KMS-11 (cell line): ENCODE measurements at regions not wholly inside any gene's neighbourhood (a gene's known extent, or its start where the extent isn't known, plus 50 kb on each side); places are given as distances from the start of the nearest gene placed in this dataset.

Experiments
- H2AFZ ChIP-seq: fragments of 200-600 bp; sonication (generic); 2 replicates; pipeline ENCODE4 v1.6.1; 2016; ENCODE audit warnings: antibody characterized with exemption, mixed run types, low read depth
- H3K27ac ChIP-seq: fragments of 200-600 bp; sonication (generic); 2 replicates; pipeline ENCODE4 v1.6.1; 2016; ENCODE audit warnings: mild to moderate bottlenecking, mixed run types
- H3K27me3 ChIP-seq: fragments of 200-600 bp; sonication (generic); 2 replicates; pipeline ENCODE4 v1.6.1; 2017; ENCODE audit warnings: mild to moderate bottlenecking, low read depth, mixed run types, moderate library complexity; ENCODE audit not compliant: insufficient read depth
- H3K36me3 ChIP-seq: fragments of 200-600 bp; sonication (generic); 2 replicates; pipeline ENCODE4 v1.6.1; 2017; ENCODE audit warnings: mild to moderate bottlenecking, mixed run types; ENCODE audit not compliant: insufficient read depth
- H3K4me1 ChIP-seq: fragments of 200-600 bp; sonication (generic); 2 replicates; pipeline ENCODE4 v1.6.1; 2016; ENCODE audit warnings: mild to moderate bottlenecking, low read depth, mixed run types; ENCODE audit not compliant: poor library complexity, severe bottlenecking
- H3K4me2 ChIP-seq: fragments of 200-600 bp; sonication (generic); 2 replicates; pipeline ENCODE4 v1.7.0; 2016; ENCODE audit warnings: mild to moderate bottlenecking, mixed run types
- H3K4me3 ChIP-seq: fragments of 200-600 bp; sonication (generic); IDR thresholded peaks from 2 replicates; pipeline ENCODE4 v1.6.1; 2017; ENCODE audit warnings: low read depth, low read length, mixed read lengths; ENCODE audit not compliant: insufficient read depth
- H3K79me2 ChIP-seq: fragments of 200-600 bp; sonication (generic); 2 replicates; pipeline ENCODE4 v1.6.1; 2016; ENCODE audit warnings: low read depth, mixed run types; ENCODE audit not compliant: insufficient read depth
- H3K9ac ChIP-seq: fragments of 200-600 bp; sonication (generic); 2 replicates; pipeline ENCODE4 v1.6.1; 2016; ENCODE audit warnings: mild to moderate bottlenecking, mixed run types
- H4K20me1 ChIP-seq: fragments of 200-600 bp; sonication (generic); 2 replicates; pipeline ENCODE4 v1.6.1; 2016; ENCODE audit warnings: mild to moderate bottlenecking, mixed run types; ENCODE audit not compliant: insufficient read depth
- CTCF ChIP-seq: fragments of 200-600 bp; sonication (generic); conservative IDR thresholded peaks from 2 replicates; pipeline ENCODE4 v1.6.1; 2017; ENCODE audit warnings: low read depth, mild to moderate bottlenecking, antibody characterized with exemption, low read length, moderate library complexity, mixed read lengths

- Histone ChIP-seq H3K79me2 (no peaks in the 10 kb centered on the region), H3K9ac (no peak overlapping the region), H4K20me1 (no peaks in the 10 kb centered on the region), H3K4me2 (no peak overlapping the region), H3K4me1 (no peaks in the 10 kb centered on the region), H2AFZ (no peak overlapping the region), H3K36me3 (no peaks in the 10 kb centered on the region; the same call in 1 of the 2 replicates), H3K4me3 (no peak overlapping the region), H3K27ac (no peak overlapping the region), H3K27me3 (no peaks in the 10 kb centered on the region)
- TF ChIP-seq CTCF = no peak
Measured at GRCh38 chr7:114821030-114821900, 100.6 kb upstream of the MDFIC start.

- no peak overlapping the region for H3K27ac ChIP-seq
- no peak overlapping the region for H3K4me2 ChIP-seq
- H3K79me2 ChIP-seq = no peaks in the 10 kb centered on the region
- TF ChIP-seq CTCF = no peak
- H2AFZ ChIP-seq = no peak overlapping the region
- no peaks in the 10 kb centered on the region; the same call in 1 of the 2 replicates for H3K36me3 ChIP-seq
- no peaks in the 10 kb centered on the region for H3K27me3 ChIP-seq
- H3K4me1 ChIP-seq = no peaks in the 10 kb centered on the region
- H3K4me3 ChIP-seq = no peak overlapping the region
- no peaks in the 10 kb centered on the region for H4K20me1 ChIP-seq
- no peak overlapping the region for H3K9ac ChIP-seq
Measured at GRCh38 chr7:114822131-114822530, 99.8 kb upstream of the MDFIC start.

GRCh38 chr7:114822844-114823243 lies 99.0 kb upstream of the MDFIC start:
- Histone ChIP-seq H3K27ac (no peak overlapping the region), H3K4me3 (no peak overlapping the region), H4K20me1 (no peaks in the 10 kb centered on the region), H3K27me3 (no peaks in the 10 kb centered on the region), H3K4me2 (no peak overlapping the region), H3K4me1 (no peaks in the 10 kb centered on the region), H3K79me2 (no peaks in the 10 kb centered on the region), H3K36me3 (no peaks in the 10 kb centered on the region; the same call in 1 of the 2 replicates), H2AFZ (no peak overlapping the region), H3K9ac (no peak overlapping the region)
- TF ChIP-seq CTCF = no peak

- Histone ChIP-seq H3K4me3 (no peak overlapping the region), H3K4me1 (no peaks in the 10 kb centered on the region), H3K27me3 (no peaks in the 10 kb centered on the region), H3K36me3 (no peaks in the 10 kb centered on the region; the same call in 1 of the 2 replicates), H3K27ac (no peak overlapping the region), H3K79me2 (no peaks in the 10 kb centered on the region), H2AFZ (no peak overlapping the region), H3K4me2 (no peak overlapping the region), H4K20me1 (no peaks in the 10 kb centered on the region), H3K9ac (no peak overlapping the region)
- TF ChIP-seq CTCF = no peak
Measured at GRCh38 chr7:114823290-114823689, 98.6 kb upstream of the MDFIC start.
